ENCODE measurements at regions not wholly inside any gene's neighbourhood (a gene's known extent, or its start where the extent isn't known, plus 50 kb on each side); places are given as distances from the start of the nearest gene placed in this dataset.

GRCh38 chr20:52441710-52442109, 250.1 kb upstream of the ZFP64 start:
- DNase-seq (ENCODE audit: low read depth in 1 of 2, low spot score in 1 of 2), result no peak
- no peaks in the 10 kb centered on the region for H3K27me3 ChIP-seq
- H3K27ac ChIP-seq, result no peak overlapping the region
- no peak overlapping the region for H3K4me3 ChIP-seq
- no peaks in the 10 kb centered on the region for H3K36me3 ChIP-seq
- H3K9me3 ChIP-seq (ENCODE audit: low read depth), result no peaks in the 10 kb centered on the region
- TF ChIP-seq, protein P1, sequence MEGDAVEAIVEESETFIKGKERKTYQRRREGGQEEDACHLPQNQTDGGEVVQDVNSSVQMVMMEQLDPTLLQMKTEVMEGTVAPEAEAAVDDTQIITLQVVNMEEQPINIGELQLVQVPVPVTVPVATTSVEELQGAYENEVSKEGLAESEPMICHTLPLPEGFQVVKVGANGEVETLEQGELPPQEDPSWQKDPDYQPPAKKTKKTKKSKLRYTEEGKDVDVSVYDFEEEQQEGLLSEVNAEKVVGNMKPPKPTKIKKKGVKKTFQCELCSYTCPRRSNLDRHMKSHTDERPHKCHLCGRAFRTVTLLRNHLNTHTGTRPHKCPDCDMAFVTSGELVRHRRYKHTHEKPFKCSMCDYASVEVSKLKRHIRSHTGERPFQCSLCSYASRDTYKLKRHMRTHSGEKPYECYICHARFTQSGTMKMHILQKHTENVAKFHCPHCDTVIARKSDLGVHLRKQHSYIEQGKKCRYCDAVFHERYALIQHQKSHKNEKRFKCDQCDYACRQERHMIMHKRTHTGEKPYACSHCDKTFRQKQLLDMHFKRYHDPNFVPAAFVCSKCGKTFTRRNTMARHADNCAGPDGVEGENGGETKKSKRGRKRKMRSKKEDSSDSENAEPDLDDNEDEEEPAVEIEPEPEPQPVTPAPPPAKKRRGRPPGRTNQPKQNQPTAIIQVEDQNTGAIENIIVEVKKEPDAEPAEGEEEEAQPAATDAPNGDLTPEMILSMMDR (IDR thresholded peaks at IDR 0.05; ENCODE audit: low read depth, low read length), result no peak
- no peaks in the 10 kb centered on the region for H3K4me1 ChIP-seq (ENCODE audit: low read depth)

DNA sequence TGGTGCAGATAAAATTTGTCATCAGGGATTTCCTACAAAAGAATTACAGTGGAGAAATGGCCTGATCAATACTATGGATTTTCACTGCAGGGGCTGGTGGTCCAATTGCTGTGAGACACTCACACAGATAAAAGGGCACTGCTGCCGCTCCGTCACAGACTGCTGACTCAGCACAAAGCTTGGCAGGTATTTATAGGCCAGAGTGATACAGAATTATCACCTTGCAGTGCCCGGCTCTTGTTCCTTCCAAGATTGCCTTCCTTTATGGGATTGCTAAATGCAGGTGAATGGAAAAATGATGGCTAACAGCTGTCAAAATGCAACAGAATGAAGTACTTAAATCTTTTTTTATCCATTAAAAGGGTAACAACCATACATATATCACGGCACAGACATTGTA, 247.8 kb upstream of the ZFP64 start:
- Histone ChIP-seq H3K27ac (no peak overlapping the region), H3K4me3 (no peak overlapping the region), H3K36me3 (no peaks in the 10 kb centered on the region), H3K9me3 (ENCODE audit: low read depth) (no peaks in the 10 kb centered on the region), H3K27me3 (no peaks in the 10 kb centered on the region), H3K4me1 (ENCODE audit: low read depth) (no peaks in the 10 kb centered on the region)
- peak in 1 of 2 donors; percentile 23 for DNase-seq (ENCODE audit: low read depth in 1 of 2, low spot score in 1 of 2)
- TF ChIP-seq, protein P1 (IDR thresholded peaks at IDR 0.05; ENCODE audit: low read depth, low read length), result no peak

DNA sequence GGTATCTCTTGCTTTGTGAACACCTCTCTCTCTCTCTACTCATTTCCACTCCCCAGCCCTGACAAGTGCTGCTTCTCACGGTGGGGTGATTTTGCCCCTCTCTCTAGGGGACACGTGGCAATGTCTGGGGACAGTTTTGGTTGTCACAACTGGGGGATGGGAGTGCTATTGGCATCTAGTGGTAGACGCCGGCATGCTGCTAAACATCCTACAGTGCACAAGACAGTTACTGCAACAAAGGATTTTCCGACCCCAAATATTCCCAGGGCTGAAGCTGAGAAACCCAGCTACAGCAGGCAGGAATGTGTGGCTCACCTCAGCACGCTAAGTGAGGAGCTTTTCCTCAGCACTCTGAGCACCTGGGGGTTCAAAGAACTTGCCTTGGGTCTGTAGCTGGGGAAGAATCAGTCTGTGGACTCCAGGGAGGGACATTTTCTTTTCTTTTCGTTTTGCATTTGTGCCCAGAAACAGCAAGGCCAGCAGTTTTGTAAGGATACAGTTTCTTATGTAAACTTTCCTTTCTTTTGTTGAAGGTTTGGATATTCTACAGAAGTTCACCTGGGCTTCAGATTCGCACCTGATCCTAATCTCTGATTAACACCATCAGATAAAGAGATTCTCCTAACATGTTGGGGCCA, 246.9 kb upstream of the ZFP64 start:
- Histone ChIP-seq H3K4me3 (no peak overlapping the region), H3K4me1 (ENCODE audit: low read depth) (no peaks in the 10 kb centered on the region), H3K27ac (no peak overlapping the region), H3K9me3 (ENCODE audit: low read depth) (no peaks in the 10 kb centered on the region), H3K27me3 (no peaks in the 10 kb centered on the region), H3K36me3 (no peaks in the 10 kb centered on the region)
- TF ChIP-seq, protein P1 (IDR thresholded peaks at IDR 0.05; ENCODE audit: low read depth, low read length), result no peak
- peak in 1 of 2 donors; percentile 19 for DNase-seq (ENCODE audit: low read depth in 1 of 2, low spot score in 1 of 2)

DNA sequence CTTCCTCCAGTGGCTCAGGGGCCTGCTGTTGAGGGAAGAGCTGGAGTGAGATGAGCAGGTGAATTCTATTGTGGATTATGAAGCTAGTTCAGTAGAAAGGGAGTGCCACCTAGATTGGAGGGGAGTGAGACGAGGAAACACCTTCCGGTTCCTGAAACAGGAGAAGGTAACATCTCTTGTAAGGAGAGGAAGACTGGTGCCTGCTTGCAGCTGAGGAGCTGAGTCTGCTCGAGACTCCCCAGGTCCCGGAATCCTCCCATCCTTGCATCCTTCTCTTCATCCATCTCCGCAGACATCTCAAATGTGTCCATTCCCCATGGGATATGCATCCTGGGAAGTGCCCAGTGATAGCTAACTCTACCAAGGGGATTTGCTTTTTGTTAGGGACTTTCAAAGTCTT, 242.9 kb upstream of the ZFP64 start:
- Histone ChIP-seq H3K4me3 (no peak overlapping the region), H3K27ac (no peak overlapping the region), H3K4me1 (ENCODE audit: low read depth) (no peaks in the 10 kb centered on the region), H3K9me3 (ENCODE audit: low read depth) (no peaks in the 10 kb centered on the region), H3K27me3 (no peaks in the 10 kb centered on the region), H3K36me3 (no peaks in the 10 kb centered on the region)
- DNase-seq (ENCODE audit: low read depth in 1 of 2, low spot score in 1 of 2), result no peak
- TF ChIP-seq, protein P1 (IDR thresholded peaks at IDR 0.05; ENCODE audit: low read depth, low read length), result no peak

DNA sequence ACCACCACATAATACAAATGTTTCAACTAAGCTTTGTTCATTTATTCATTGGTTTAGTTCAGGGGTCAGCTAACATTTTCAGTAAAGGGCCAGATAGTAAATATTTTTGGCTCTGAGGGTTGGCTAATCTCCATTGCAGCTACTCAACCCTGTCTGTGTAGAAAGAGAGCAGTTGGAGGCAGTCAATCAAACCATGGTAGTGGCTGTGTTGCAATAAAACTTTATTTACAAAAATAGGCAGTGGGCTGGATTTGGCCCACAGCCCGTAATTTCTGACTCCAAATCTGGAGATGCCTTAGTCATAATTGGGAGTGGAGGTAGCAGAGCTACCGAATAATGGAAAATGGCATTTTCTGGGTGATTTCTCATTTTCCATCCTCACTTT, 242.5 kb upstream of the ZFP64 start:
- Histone ChIP-seq H3K9me3 (ENCODE audit: low read depth) (no peaks in the 10 kb centered on the region), H3K27ac (no peak overlapping the region), H3K36me3 (no peaks in the 10 kb centered on the region), H3K4me3 (no peak overlapping the region), H3K27me3 (no peaks in the 10 kb centered on the region), H3K4me1 (ENCODE audit: low read depth) (no peaks in the 10 kb centered on the region)
- TF ChIP-seq, protein P1 (IDR thresholded peaks at IDR 0.05; ENCODE audit: low read depth, low read length), result no peak
- peak in 1 of 2 donors; percentile 25 for DNase-seq (ENCODE audit: low read depth in 1 of 2, low spot score in 1 of 2)

All from cardiac muscle cell (in vitro differentiated cells and primary cell).